HCT116 (cell line): ENCODE measurements at regions not wholly inside any gene's neighbourhood (a gene's known extent, or its start where the extent isn't known, plus 50 kb on each side); places are given as distances from the start of the nearest gene placed in this dataset.

Experiments used
- CTCF ChIP-seq, 3 experiments: fragments of 200-600 bp in 1 of 3; sonication (generic) in 1 of 3; IDR thresholded peaks in 2 of 3; conservative IDR thresholded peaks in 1 of 3; 2 replicates each; pipeline ENCODE4 v1.5.1; 2012 to 2017; ENCODE audit warnings: low read depth in 2 of 3, low read length in 2 of 3, antibody characterized with exemption in 1 of 3, borderline replicate concordance in 1 of 3, control low read depth in 1 of 3, mild to moderate bottlenecking in 1 of 3, mixed read lengths in 1 of 3, mixed run types in 1 of 3, moderate library complexity in 1 of 3; ENCODE audit not compliant: insufficient read depth in 1 of 3
- ELF1 ChIP-seq: IDR thresholded peaks from 2 replicates; pipeline ENCODE4 v1.6.1; 2012; ENCODE audit warnings: low read depth, borderline replicate concordance
- FOSL1 ChIP-seq: IDR thresholded peaks from 2 replicates; pipeline ENCODE4 v1.6.1; 2012; ENCODE audit warnings: low read depth
- POLR2AphosphoS5 ChIP-seq: IDR thresholded peaks from 2 replicates; pipeline ENCODE4 v1.6.1; 2011; ENCODE audit warnings: mild to moderate bottlenecking, low read depth, low read length, moderate library complexity
- RAD21 ChIP-seq: IDR thresholded peaks from 2 replicates; pipeline ENCODE4 v1.6.1; 2012; ENCODE audit warnings: low read depth, mild to moderate bottlenecking
- SP1 ChIP-seq: IDR thresholded peaks from 2 replicates; pipeline ENCODE4 v1.6.1; 2012; ENCODE audit warnings: low read depth

DNA sequence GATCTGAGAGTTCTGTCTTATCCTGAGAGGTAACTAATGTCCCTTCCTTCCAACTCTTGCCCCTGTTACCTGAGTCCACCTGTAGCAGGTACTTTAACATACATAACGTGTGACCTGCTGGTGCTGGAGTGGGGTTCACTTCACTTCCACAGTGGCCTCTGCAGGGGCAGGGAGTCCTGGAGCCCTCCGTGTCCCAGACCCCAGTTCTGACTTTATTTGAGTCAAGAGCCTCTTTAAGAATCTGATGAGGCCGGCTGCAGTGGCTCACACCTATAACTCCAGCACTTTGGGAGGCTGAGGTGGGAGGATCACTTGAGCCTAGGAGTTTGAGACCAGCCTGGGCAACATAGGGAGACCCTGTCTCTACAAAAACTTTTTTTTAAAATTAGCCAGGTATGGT lies 117.0 kb upstream of the RET start:
- TF ChIP-seq POLR2AphosphoS5 (no peak), SP1 (no peak), CTCF (IDR thresholded peaks at IDR 0.05 in 2 of 3, conservative IDR thresholded peaks at IDR 0.05 in 1 of 3; ENCODE audit: borderline replicate concordance in 1 of 3, insufficient read depth in 1 of 3, low read depth in 2 of 3, low read length in 2 of 3) (no peak), RAD21 (no peak), ELF1 (no peak), FOSL1 (no peak)
